ENCODE measurements at regions not wholly inside any gene's neighbourhood (a gene's known extent, or its start where the extent isn't known, plus 50 kb on each side); places are given as distances from the start of the nearest gene placed in this dataset.

DNA sequence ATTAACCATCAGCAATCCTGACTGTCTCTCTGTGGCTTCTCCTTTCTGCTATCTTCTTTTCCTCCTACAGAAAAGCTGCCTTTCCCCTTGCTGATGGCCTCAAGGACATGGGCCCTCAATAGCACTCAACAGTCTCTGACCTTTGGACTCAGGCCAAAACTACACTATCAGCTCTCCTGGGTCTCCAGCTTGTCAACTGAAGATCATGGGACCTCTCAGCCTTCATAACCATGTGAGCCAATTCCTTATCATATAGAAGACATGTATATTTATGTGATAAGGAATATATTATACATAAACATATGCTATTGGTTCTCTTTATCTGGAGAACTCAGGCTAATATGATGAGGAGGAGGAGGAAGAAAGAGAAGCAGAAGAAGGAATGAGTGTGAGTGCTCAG is 91.8 kb upstream of the GJB5 start (continued):
- TF ChIP-seq, protein P1, sequence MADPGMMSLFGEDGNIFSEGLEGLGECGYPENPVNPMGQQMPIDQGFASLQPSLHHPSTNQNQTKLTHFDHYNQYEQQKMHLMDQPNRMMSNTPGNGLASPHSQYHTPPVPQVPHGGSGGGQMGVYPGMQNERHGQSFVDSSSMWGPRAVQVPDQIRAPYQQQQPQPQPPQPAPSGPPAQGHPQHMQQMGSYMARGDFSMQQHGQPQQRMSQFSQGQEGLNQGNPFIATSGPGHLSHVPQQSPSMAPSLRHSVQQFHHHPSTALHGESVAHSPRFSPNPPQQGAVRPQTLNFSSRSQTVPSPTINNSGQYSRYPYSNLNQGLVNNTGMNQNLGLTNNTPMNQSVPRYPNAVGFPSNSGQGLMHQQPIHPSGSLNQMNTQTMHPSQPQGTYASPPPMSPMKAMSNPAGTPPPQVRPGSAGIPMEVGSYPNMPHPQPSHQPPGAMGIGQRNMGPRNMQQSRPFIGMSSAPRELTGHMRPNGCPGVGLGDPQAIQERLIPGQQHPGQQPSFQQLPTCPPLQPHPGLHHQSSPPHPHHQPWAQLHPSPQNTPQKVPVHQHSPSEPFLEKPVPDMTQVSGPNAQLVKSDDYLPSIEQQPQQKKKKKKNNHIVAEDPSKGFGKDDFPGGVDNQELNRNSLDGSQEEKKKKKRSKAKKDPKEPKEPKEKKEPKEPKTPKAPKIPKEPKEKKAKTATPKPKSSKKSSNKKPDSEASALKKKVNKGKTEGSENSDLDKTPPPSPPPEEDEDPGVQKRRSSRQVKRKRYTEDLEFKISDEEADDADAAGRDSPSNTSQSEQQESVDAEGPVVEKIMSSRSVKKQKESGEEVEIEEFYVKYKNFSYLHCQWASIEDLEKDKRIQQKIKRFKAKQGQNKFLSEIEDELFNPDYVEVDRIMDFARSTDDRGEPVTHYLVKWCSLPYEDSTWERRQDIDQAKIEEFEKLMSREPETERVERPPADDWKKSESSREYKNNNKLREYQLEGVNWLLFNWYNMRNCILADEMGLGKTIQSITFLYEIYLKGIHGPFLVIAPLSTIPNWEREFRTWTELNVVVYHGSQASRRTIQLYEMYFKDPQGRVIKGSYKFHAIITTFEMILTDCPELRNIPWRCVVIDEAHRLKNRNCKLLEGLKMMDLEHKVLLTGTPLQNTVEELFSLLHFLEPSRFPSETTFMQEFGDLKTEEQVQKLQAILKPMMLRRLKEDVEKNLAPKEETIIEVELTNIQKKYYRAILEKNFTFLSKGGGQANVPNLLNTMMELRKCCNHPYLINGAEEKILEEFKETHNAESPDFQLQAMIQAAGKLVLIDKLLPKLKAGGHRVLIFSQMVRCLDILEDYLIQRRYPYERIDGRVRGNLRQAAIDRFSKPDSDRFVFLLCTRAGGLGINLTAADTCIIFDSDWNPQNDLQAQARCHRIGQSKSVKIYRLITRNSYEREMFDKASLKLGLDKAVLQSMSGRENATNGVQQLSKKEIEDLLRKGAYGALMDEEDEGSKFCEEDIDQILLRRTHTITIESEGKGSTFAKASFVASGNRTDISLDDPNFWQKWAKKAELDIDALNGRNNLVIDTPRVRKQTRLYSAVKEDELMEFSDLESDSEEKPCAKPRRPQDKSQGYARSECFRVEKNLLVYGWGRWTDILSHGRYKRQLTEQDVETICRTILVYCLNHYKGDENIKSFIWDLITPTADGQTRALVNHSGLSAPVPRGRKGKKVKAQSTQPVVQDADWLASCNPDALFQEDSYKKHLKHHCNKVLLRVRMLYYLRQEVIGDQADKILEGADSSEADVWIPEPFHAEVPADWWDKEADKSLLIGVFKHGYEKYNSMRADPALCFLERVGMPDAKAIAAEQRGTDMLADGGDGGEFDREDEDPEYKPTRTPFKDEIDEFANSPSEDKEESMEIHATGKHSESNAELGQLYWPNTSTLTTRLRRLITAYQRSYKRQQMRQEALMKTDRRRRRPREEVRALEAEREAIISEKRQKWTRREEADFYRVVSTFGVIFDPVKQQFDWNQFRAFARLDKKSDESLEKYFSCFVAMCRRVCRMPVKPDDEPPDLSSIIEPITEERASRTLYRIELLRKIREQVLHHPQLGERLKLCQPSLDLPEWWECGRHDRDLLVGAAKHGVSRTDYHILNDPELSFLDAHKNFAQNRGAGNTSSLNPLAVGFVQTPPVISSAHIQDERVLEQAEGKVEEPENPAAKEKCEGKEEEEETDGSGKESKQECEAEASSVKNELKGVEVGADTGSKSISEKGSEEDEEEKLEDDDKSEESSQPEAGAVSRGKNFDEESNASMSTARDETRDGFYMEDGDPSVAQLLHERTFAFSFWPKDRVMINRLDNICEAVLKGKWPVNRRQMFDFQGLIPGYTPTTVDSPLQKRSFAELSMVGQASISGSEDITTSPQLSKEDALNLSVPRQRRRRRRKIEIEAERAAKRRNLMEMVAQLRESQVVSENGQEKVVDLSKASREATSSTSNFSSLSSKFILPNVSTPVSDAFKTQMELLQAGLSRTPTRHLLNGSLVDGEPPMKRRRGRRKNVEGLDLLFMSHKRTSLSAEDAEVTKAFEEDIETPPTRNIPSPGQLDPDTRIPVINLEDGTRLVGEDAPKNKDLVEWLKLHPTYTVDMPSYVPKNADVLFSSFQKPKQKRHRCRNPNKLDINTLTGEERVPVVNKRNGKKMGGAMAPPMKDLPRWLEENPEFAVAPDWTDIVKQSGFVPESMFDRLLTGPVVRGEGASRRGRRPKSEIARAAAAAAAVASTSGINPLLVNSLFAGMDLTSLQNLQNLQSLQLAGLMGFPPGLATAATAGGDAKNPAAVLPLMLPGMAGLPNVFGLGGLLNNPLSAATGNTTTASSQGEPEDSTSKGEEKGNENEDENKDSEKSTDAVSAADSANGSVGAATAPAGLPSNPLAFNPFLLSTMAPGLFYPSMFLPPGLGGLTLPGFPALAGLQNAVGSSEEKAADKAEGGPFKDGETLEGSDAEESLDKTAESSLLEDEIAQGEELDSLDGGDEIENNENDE (IDR thresholded peaks at IDR 0.05; ENCODE audit: low read depth, low read length), result no peak
- TF ChIP-seq CBFA2T3 (IDR thresholded peaks at IDR 0.05), result peak; percentile 85
- TF ChIP-seq CBFB (CRISPR knock-in tag; IDR thresholded peaks at IDR 0.05), result no peak
- TF ChIP-seq CEBPG (CRISPR knock-in tag; IDR thresholded peaks at IDR 0.05), result no peak
- no peak for TF ChIP-seq CEBPG (tag; conservative IDR thresholded peaks at IDR 0.05 in 1 of 2, IDR thresholded peaks at IDR 0.05 in 1 of 2)
- peak; percentile 45; the same call in 1 of the 2 replicates for TF ChIP-seq ZNF644 (tag; IDR thresholded peaks at IDR 0.05; ENCODE audit: low read depth)
- no peak for TF ChIP-seq HDAC8 (tag; IDR thresholded peaks at IDR 0.05)
- TF ChIP-seq, protein P2, sequence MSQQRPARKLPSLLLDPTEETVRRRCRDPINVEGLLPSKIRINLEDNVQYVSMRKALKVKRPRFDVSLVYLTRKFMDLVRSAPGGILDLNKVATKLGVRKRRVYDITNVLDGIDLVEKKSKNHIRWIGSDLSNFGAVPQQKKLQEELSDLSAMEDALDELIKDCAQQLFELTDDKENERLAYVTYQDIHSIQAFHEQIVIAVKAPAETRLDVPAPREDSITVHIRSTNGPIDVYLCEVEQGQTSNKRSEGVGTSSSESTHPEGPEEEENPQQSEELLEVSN (IDR thresholded peaks at IDR 0.05; ENCODE audit: borderline replicate concordance in 1 of 2, extremely low read depth in 1 of 2, insufficient read depth in 1 of 2, insufficient read length in 1 of 2, low read depth in 1 of 2, low read length in 1 of 2, poor library complexity in 1 of 2, severe bottlenecking in 1 of 2), result no peak
- TF ChIP-seq, protein P3, sequence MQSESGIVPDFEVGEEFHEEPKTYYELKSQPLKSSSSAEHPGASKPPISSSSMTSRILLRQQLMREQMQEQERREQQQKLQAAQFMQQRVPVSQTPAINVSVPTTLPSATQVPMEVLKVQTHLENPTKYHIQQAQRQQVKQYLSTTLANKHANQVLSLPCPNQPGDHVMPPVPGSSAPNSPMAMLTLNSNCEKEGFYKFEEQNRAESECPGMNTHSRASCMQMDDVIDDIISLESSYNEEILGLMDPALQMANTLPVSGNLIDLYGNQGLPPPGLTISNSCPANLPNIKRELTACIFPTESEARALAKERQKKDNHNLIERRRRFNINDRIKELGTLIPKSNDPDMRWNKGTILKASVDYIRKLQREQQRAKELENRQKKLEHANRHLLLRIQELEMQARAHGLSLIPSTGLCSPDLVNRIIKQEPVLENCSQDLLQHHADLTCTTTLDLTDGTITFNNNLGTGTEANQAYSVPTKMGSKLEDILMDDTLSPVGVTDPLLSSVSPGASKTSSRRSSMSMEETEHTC (IDR thresholded peaks at IDR 0.05), result no peak

All from K562 (cell line).